ENCODE measurements at regions not wholly inside any gene's neighbourhood (a gene's known extent, or its start where the extent isn't known, plus 50 kb on each side); places are given as distances from the start of the nearest gene placed in this dataset.

DNA sequence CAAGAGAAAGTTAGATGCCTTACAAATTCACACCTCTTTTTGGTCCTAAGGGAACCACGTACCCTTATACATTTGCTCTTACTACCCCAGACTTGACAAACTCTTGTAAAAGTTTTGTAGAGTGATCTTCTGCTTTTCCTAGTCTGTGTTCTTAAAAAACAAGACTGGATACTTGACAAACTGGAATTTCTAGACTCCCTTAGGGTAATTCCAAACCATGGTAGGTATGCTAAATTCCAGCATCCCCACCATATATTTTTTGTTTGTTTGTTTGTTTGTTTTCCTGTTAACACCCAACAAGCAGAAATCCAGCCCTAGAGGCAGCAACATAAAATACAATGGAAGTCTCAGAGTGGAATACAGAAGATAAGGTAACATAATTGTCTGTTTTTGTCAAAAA, 280.7 kb upstream of the NR2F2 start:
- ChIA-PET POLR2A (no interaction called here), CTCF (no interaction called here)
- Histone ChIP-seq H3K4me1 (ENCODE audit: control insufficient read depth in 1 of 2, insufficient read depth in 2 of 2, low read depth in 1 of 2, low read length in 1 of 2) (no peaks in the 10 kb centered on the region), H2AFZ (ENCODE audit: low read depth) (no peak overlapping the region), H3K9me2 (no peaks in the 10 kb centered on the region), H3K27me3 (ENCODE audit: insufficient read depth) (no peaks in the 10 kb centered on the region), H3K79me2 (ENCODE audit: insufficient read depth) (no peaks in the 10 kb centered on the region), H3K27ac (ENCODE audit: low read depth in 2 of 2, low read length in 1 of 2) (no peak overlapping the region), H3F3A (replicated peaks; ENCODE audit: insufficient read depth) (no peaks in the 10 kb centered on the region), H3K4me3 (ENCODE audit: low read depth in 2 of 2, low read length in 1 of 2) (no peak overlapping the region), H3K4me2 (no peak overlapping the region), H3K9me3 (no peaks in the 10 kb centered on the region), H3K36me3 (replicated peaks in 1 of 2; ENCODE audit: control insufficient read depth in 1 of 2, insufficient read depth in 2 of 2, low read length in 1 of 2) (no peaks in the 10 kb centered on the region), H4K20me1 (ENCODE audit: insufficient read depth) (no peaks in the 10 kb centered on the region), H3K9ac (no peak overlapping the region)
- WGBS (ENCODE audit: low lambda C conversion rate): 5% methylated on average over 1 of the region's 1 CpG
- DNase-seq: no peak
- TF ChIP-seq, protein P1, sequence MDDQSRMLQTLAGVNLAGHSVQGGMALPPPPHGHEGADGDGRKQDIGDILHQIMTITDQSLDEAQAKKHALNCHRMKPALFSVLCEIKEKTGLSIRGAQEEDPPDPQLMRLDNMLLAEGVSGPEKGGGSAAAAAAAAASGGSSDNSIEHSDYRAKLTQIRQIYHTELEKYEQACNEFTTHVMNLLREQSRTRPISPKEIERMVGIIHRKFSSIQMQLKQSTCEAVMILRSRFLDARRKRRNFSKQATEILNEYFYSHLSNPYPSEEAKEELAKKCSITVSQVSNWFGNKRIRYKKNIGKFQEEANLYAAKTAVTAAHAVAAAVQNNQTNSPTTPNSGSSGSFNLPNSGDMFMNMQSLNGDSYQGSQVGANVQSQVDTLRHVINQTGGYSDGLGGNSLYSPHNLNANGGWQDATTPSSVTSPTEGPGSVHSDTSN (IDR thresholded peaks at IDR 0.05): no peak
- no peak for TF ChIP-seq FOXM1 (IDR thresholded peaks at IDR 0.05; ENCODE audit: low read depth)
- TF ChIP-seq GABPA (IDR thresholded peaks at IDR 0.05; ENCODE audit: low read depth): no peak
- no peak for TF ChIP-seq JUND (IDR thresholded peaks at IDR 0.05)
- TF ChIP-seq MEF2A (IDR thresholded peaks at IDR 0.05; ENCODE audit: borderline replicate concordance, low read depth): no peak
- TF ChIP-seq TCF12 (IDR thresholded peaks at IDR 0.05): no peak
- TF ChIP-seq, protein P2, sequence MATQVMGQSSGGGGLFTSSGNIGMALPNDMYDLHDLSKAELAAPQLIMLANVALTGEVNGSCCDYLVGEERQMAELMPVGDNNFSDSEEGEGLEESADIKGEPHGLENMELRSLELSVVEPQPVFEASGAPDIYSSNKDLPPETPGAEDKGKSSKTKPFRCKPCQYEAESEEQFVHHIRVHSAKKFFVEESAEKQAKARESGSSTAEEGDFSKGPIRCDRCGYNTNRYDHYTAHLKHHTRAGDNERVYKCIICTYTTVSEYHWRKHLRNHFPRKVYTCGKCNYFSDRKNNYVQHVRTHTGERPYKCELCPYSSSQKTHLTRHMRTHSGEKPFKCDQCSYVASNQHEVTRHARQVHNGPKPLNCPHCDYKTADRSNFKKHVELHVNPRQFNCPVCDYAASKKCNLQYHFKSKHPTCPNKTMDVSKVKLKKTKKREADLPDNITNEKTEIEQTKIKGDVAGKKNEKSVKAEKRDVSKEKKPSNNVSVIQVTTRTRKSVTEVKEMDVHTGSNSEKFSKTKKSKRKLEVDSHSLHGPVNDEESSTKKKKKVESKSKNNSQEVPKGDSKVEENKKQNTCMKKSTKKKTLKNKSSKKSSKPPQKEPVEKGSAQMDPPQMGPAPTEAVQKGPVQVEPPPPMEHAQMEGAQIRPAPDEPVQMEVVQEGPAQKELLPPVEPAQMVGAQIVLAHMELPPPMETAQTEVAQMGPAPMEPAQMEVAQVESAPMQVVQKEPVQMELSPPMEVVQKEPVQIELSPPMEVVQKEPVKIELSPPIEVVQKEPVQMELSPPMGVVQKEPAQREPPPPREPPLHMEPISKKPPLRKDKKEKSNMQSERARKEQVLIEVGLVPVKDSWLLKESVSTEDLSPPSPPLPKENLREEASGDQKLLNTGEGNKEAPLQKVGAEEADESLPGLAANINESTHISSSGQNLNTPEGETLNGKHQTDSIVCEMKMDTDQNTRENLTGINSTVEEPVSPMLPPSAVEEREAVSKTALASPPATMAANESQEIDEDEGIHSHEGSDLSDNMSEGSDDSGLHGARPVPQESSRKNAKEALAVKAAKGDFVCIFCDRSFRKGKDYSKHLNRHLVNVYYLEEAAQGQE (IDR thresholded peaks at IDR 0.05; ENCODE audit: low read depth, low read length): no peak
- TF ChIP-seq, protein P3, sequence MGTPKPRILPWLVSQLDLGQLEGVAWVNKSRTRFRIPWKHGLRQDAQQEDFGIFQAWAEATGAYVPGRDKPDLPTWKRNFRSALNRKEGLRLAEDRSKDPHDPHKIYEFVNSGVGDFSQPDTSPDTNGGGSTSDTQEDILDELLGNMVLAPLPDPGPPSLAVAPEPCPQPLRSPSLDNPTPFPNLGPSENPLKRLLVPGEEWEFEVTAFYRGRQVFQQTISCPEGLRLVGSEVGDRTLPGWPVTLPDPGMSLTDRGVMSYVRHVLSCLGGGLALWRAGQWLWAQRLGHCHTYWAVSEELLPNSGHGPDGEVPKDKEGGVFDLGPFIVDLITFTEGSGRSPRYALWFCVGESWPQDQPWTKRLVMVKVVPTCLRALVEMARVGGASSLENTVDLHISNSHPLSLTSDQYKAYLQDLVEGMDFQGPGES (IDR thresholded peaks at IDR 0.05; ENCODE audit: low read depth, low read length): no peak

DNA sequence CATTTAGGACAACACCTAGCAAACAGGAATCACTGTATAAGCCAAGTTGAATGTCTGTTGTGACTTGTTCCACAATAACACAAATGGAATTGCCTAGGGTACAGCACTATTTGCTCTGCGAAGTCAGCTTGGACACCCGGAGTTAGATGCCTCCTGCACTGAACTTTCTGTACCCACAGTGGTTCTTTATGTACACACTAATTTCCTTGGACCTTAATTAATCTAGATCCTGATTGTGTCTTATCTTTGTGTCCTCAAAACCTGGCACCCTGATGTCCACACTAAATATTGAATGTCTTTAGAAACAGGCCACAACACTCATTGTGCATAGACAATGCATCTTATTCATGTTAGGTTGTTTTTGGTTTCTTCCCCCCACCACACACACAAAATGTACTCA, 278.9 kb upstream of the NR2F2 start:
- no peaks in the 10 kb centered on the region for H3K9me3 ChIP-seq
- CTCF ChIA-PET: no interaction called here
- TF ChIP-seq, protein P4, sequence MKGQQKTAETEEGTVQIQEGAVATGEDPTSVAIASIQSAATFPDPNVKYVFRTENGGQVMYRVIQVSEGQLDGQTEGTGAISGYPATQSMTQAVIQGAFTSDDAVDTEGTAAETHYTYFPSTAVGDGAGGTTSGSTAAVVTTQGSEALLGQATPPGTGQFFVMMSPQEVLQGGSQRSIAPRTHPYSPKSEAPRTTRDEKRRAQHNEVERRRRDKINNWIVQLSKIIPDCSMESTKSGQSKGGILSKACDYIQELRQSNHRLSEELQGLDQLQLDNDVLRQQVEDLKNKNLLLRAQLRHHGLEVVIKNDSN (IDR thresholded peaks at IDR 0.05; ENCODE audit: borderline replicate concordance, low read depth): no peak
- TF ChIP-seq FOXJ3 (CRISPR knock-in tag; IDR thresholded peaks at IDR 0.05): no peak
- TF ChIP-seq RCOR1 (IDR thresholded peaks at IDR 0.05; ENCODE audit: low read length): no peak
- TF ChIP-seq NRF1 (IDR thresholded peaks at IDR 0.05; ENCODE audit: low read depth, low read length): no peak
- no peak for TF ChIP-seq NFIC (IDR thresholded peaks at IDR 0.05; ENCODE audit: borderline replicate concordance)
- TF ChIP-seq RAD21 (IDR thresholded peaks at IDR 0.05; ENCODE audit: low read length): no peak
- TF ChIP-seq RFX5 (IDR thresholded peaks at IDR 0.05; ENCODE audit: low read length): no peak
- TF ChIP-seq JUND (IDR thresholded peaks at IDR 0.05): no peak
- TF ChIP-seq, protein P5, sequence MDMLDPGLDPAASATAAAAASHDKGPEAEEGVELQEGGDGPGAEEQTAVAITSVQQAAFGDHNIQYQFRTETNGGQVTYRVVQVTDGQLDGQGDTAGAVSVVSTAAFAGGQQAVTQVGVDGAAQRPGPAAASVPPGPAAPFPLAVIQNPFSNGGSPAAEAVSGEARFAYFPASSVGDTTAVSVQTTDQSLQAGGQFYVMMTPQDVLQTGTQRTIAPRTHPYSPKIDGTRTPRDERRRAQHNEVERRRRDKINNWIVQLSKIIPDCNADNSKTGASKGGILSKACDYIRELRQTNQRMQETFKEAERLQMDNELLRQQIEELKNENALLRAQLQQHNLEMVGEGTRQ (IDR thresholded peaks at IDR 0.05; ENCODE audit: borderline replicate concordance, low read depth, low read length): no peak
- no peak for TF ChIP-seq YY1 (IDR thresholded peaks at IDR 0.05; ENCODE audit: low read depth)
- TF ChIP-seq, protein P6, sequence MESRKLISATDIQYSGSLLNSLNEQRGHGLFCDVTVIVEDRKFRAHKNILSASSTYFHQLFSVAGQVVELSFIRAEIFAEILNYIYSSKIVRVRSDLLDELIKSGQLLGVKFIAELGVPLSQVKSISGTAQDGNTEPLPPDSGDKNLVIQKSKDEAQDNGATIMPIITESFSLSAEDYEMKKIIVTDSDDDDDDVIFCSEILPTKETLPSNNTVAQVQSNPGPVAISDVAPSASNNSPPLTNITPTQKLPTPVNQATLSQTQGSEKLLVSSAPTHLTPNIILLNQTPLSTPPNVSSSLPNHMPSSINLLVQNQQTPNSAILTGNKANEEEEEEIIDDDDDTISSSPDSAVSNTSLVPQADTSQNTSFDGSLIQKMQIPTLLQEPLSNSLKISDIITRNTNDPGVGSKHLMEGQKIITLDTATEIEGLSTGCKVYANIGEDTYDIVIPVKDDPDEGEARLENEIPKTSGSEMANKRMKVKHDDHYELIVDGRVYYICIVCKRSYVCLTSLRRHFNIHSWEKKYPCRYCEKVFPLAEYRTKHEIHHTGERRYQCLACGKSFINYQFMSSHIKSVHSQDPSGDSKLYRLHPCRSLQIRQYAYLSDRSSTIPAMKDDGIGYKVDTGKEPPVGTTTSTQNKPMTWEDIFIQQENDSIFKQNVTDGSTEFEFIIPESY (IDR thresholded peaks at IDR 0.05; ENCODE audit: borderline replicate concordance, low read depth): no peak
- TF ChIP-seq FOSL2 (IDR thresholded peaks at IDR 0.05; ENCODE audit: borderline replicate concordance, low read depth): no peak
- no peak for TF ChIP-seq GABPA (IDR thresholded peaks at IDR 0.05; ENCODE audit: low read depth)
- no peak for TF ChIP-seq SIN3A (IDR thresholded peaks at IDR 0.05; ENCODE audit: borderline replicate concordance, low read depth, low read length)
- TF ChIP-seq GATA2 (CRISPR knock-in tag; IDR thresholded peaks at IDR 0.05): no peak

More for the DNA sequence above, 278.9 kb upstream of the NR2F2 start:
- Histone ChIP-seq H3K4me1 (ENCODE audit: control insufficient read depth in 1 of 2, insufficient read depth in 2 of 2, low read depth in 1 of 2, low read length in 1 of 2) (no peaks in the 10 kb centered on the region), H3K4me2 (no peak overlapping the region), H3K79me2 (ENCODE audit: insufficient read depth) (no peaks in the 10 kb centered on the region), H3F3A (replicated peaks; ENCODE audit: insufficient read depth) (no peaks in the 10 kb centered on the region), H3K27me3 (ENCODE audit: insufficient read depth) (no peaks in the 10 kb centered on the region), H3K36me3 (replicated peaks in 1 of 2; ENCODE audit: control insufficient read depth in 1 of 2, insufficient read depth in 2 of 2, low read length in 1 of 2) (no peaks in the 10 kb centered on the region), H2AFZ (ENCODE audit: low read depth) (no peak overlapping the region), H3K27ac (ENCODE audit: low read depth in 2 of 2, low read length in 1 of 2) (no peak overlapping the region), H3K9me2 (no peaks in the 10 kb centered on the region), H3K9ac (no peak overlapping the region), H3K4me3 (ENCODE audit: low read depth in 2 of 2, low read length in 1 of 2) (no peak overlapping the region), H4K20me1 (ENCODE audit: insufficient read depth) (no peaks in the 10 kb centered on the region)
- DNase-seq: no peak
- WGBS (ENCODE audit: low lambda C conversion rate): 9% methylated on average over 2 of the region's 2 CpGs
- POLR2A ChIA-PET: no interaction called here
